SW480 (cell line): ENCODE measurements at regions not wholly inside any gene's neighbourhood (a gene's known extent, or its start where the extent isn't known, plus 50 kb on each side); places are given as distances from the start of the nearest gene placed in this dataset.
"Not testable (repeated sequence)": the region's sequence is repeated elsewhere in the genome, so short reads cannot be mapped to it uniquely, and the experiment has no call there.

Experiments used
- DNase-seq: peaks from one replicate; pipeline ENCODE4 v3.0.0-alpha.2; 2016; ENCODE audit warnings: low spot score

- DNase-seq, result peak; percentile 85
Observed at GRCh38 chr12:127083008-127083949, 1183.7 kb upstream of the TMEM132C start.

GRCh38 chr12:127101076-127101475, 1165.9 kb upstream of the TMEM132C start:
- DNase-seq, result no peak

GRCh38 chr12:127106041-127106440, 1160.9 kb upstream of the TMEM132C start:
- no peak for DNase-seq

- no peak for DNase-seq
Observed at GRCh38 chr12:127106697-127107096, 1160.3 kb upstream of the TMEM132C start.

GRCh38 chr12:127107744-127108143, 1159.2 kb upstream of the TMEM132C start:
- DNase-seq, result peak; percentile 32

GRCh38 chr12:127108360-127109215, 1158.4 kb upstream of the TMEM132C start:
- DNase-seq, result peak; percentile 50

GRCh38 chr12:127113945-127114344, 1153.0 kb upstream of the TMEM132C start:
- no peak for DNase-seq

- no peak for DNase-seq
Observed at GRCh38 chr12:127115468-127116035, 1151.4 kb upstream of the TMEM132C start.

GRCh38 chr12:127118251-127118650, 1148.7 kb upstream of the TMEM132C start:
- DNase-seq, result no peak

- DNase-seq, result no peak
Observed at GRCh38 chr12:127119600-127120140, 1147.3 kb upstream of the TMEM132C start.

GRCh38 chr12:127120851-127121250, 1146.1 kb upstream of the TMEM132C start:
- DNase-seq, result no peak

GRCh38 chr12:127121494-127122084, 1145.4 kb upstream of the TMEM132C start:
- DNase-seq, result no peak

- DNase-seq, result peak; percentile 88
Observed at GRCh38 chr12:127125607-127126259, 1141.2 kb upstream of the TMEM132C start.

- no peak for DNase-seq
Observed at GRCh38 chr12:127126260-127126628, 1140.7 kb upstream of the TMEM132C start.

GRCh38 chr12:127127897-127128296, 1139.1 kb upstream of the TMEM132C start:
- no peak for DNase-seq

GRCh38 chr12:127130506-127131124, 1136.4 kb upstream of the TMEM132C start:
- DNase-seq, result no peak

- DNase-seq, result no peak
Observed at GRCh38 chr12:127133675-127134335, 1133.2 kb upstream of the TMEM132C start.

- DNase-seq, result not testable (repeated sequence)
Observed at GRCh38 chr12:127140864-127141484, 1126.0 kb upstream of the TMEM132C start.

GRCh38 chr12:127143020-127143419, 1124.0 kb upstream of the TMEM132C start:
- DNase-seq, result no peak

GRCh38 chr12:127144770-127145169, 1122.2 kb upstream of the TMEM132C start:
- no peak for DNase-seq
